ENCODE measurements at regions not wholly inside any gene's neighbourhood (a gene's known extent, or its start where the extent isn't known, plus 50 kb on each side); places are given as distances from the start of the nearest gene placed in this dataset.

- intact Hi-C loops (cut with micrococcal nuclease) = no loop called here
- Histone ChIP-seq H3K79me1 (ENCODE audit: low read depth in 1 of 2, low read length in 2 of 2) (no peaks in the 10 kb centered on the region), H2BK5ac (ENCODE audit: low read depth, low read length, poor library complexity, severe bottlenecking) (no peak overlapping the region), H3K23ac (ENCODE audit: low read depth, low read length) (no peak overlapping the region), H3K9me1 (ENCODE audit: insufficient read depth, low read length) (no peaks in the 10 kb centered on the region), H3K56ac (ENCODE audit: extremely low read depth, insufficient read depth, low read length) (no peak overlapping the region), H3K14ac (replicated peaks; ENCODE audit: low read depth, low read length) (no peak overlapping the region), H3K18ac (ENCODE audit: low read depth, low read length) (no peak overlapping the region), H2AK9ac (replicated peaks; ENCODE audit: low read depth, low read length, poor library complexity) (no peak overlapping the region), H3K27me3 (ENCODE audit: control insufficient read depth, insufficient read depth, low read length) (no peaks in the 10 kb centered on the region), H4K20me1 (ENCODE audit: insufficient read depth, low read length) (no peaks in the 10 kb centered on the region), H2BK120ac (ENCODE audit: low read depth, low read length) (no peak overlapping the region), H2BK20ac (ENCODE audit: low read depth, low read length) (no peak overlapping the region), H2AK5ac (ENCODE audit: low read depth, low read length) (no peak overlapping the region), H3K36me3 (ENCODE audit: control insufficient read depth, insufficient read depth, low read length) (no peaks in the 10 kb centered on the region), H3K4ac (ENCODE audit: low read depth, low read length) (no peak overlapping the region), H3K9me3 (ENCODE audit: control insufficient read depth, insufficient read depth, low read length) (peaks cover 2% of the 10 kb centered on the region), H3K27ac (ENCODE audit: insufficient read depth, low read length) (no peak overlapping the region), H3K4me3 (ENCODE audit: insufficient read depth, low read depth, low read length) (no peak overlapping the region), H4K5ac (ENCODE audit: low read depth, low read length) (no peak overlapping the region), H2BK15ac (ENCODE audit: low read depth, low read length) (no peak overlapping the region), H4K8ac (ENCODE audit: low read depth in 2 of 2, low read length in 2 of 2) (no peak overlapping the region), H2AFZ (replicated peaks; ENCODE audit: low read length, poor library complexity) (no peak overlapping the region), H3K4me2 (ENCODE audit: low read depth, low read length) (no peak overlapping the region), H4K91ac (ENCODE audit: insufficient read depth, low read depth, low read length) (no peak overlapping the region), H3K9ac (ENCODE audit: low read depth, low read length) (no peak overlapping the region), H3K4me1 (ENCODE audit: control insufficient read depth, insufficient read depth, low read length) (no peaks in the 10 kb centered on the region)
- dilution Hi-C loops (cut with HindIII; ENCODE audit: low sequenced_read_pairs, unreplicated experiment) = no loop called here
- ChIA-PET CTCF (no interaction called here), POLR2A (ENCODE audit: unreplicated experiment) (no interaction called here)
- no TSS peak for BruUV-seq (replicated peaks)
- no CpG with 5 or more reads among the region's 1 CpG for WGBS, 2 experiments (ENCODE audit: extremely low coverage in 2 of 2, insufficient read length in 1 of 2)
- DNase-seq = no peak
- in situ Hi-C loops (cut with MboI; ENCODE audit: low sequenced_read_pairs) = no loop called here
- no peak for ATAC-seq (ENCODE audit: low read depth)
- TF ChIP-seq CHD1 (IDR thresholded peaks at IDR 0.05; ENCODE audit: low read depth, low read length) (no peak), CTCF (conservative IDR thresholded peaks at IDR 0.05; ENCODE audit: low read depth, low read length) (no peak), MXI1 (IDR thresholded peaks at IDR 0.05; ENCODE audit: borderline replicate concordance, low read depth, low read length) (no peak), USF2 (IDR thresholded peaks at IDR 0.05; ENCODE audit: low read depth, low read length) (no peak), CEBPB (IDR thresholded peaks at IDR 0.05; ENCODE audit: low read depth, low read length) (no peak), MAZ (IDR thresholded peaks at IDR 0.05; ENCODE audit: borderline replicate concordance, low read depth, low read length) (no peak), RFX5 (IDR thresholded peaks at IDR 0.05; ENCODE audit: low read depth, low read length) (no peak), NFE2L2 (IDR thresholded peaks at IDR 0.05; ENCODE audit: low read depth, low read length) (no peak), MAFK (IDR thresholded peaks at IDR 0.05; ENCODE audit: low read depth, low read length) (no peak), RAD21 (IDR thresholded peaks at IDR 0.05; ENCODE audit: low read length) (no peak)
These were observed 79.8 kb upstream of the CNTN5 start for GRCh38 chr11:98940913-98941312.

Data from IMR-90 (cell line).